Endothelial cell of umbilical vein (primary cell): ENCODE measurements at regions not wholly inside any gene's neighbourhood (a gene's known extent, or its start where the extent isn't known, plus 50 kb on each side); places are given as distances from the start of the nearest gene placed in this dataset.

ENCODE experiments used
- BruUV-seq: library from RNA; stranded (reverse); fragments of 400-500 nt; replicated peaks from 2 replicates; lab custom pipeline; 2021; lab: Mats Ljungman, UMichigan
- CTCF ChIA-PET: fragments of 300-600, 350-600 bp; sonication (Branson Sonifier 250); formaldehyde crosslinking; loops from one replicate; lab custom pipeline; 2021; ENCODE audit warnings: antibody characterized with exemption, inconsistent platforms; lab: Charles Lee
- POLR2A ChIA-PET: fragments of 300-600, 350-600 bp; sonication (Branson Sonifier 250); formaldehyde crosslinking; loops from one replicate; lab custom pipeline; 2021; ENCODE audit warnings: antibody characterized with exemption, inconsistent platforms; lab: Charles Lee
- DNase-seq: peaks from one replicate; pipeline ENCODE4 v3.0.0-alpha.2; 2011; ENCODE audit warnings: low read depth, low spot score
- FAIRE-seq: peaks from 2 replicates; lab custom pipeline; 2011; peaks lifted over from hg19 to GRCh38; lab: Jason Lieb, UNC
- H2AFZ ChIP-seq: 2 replicates; pipeline ENCODE4 v1.6.0; 2012; ENCODE audit warnings: low read depth, low read length, control low read depth, inconsistent platforms
- H3K27ac ChIP-seq: 2 replicates; pipeline ENCODE4 v1.5.1; 2011; ENCODE audit warnings: low read depth, mild to moderate bottlenecking, control low read depth, low read length, moderate library complexity; ENCODE audit not compliant: insufficient read depth
- H3K27me3 ChIP-seq, 2 experiments: 2 replicates each; pipeline versions ENCODE4 v1.6.0 to v1.6.1; 2011; ENCODE audit warnings: low read length in 2 of 2, mixed read lengths in 1 of 2; ENCODE audit not compliant: control insufficient read depth in 2 of 2, insufficient read depth in 2 of 2
- H3K36me3 ChIP-seq, 2 experiments: 2 replicates in 1 of 2; 3 replicates in 1 of 2; pipeline ENCODE4 v1.5.1; 2011; ENCODE audit warnings: low read length in 2 of 2, mild to moderate bottlenecking in 1 of 2, moderate library complexity in 1 of 2; ENCODE audit not compliant: control insufficient read depth in 2 of 2, insufficient read depth in 2 of 2; ENCODE audit errors: extremely low read depth in 1 of 2
- H3K4me1 ChIP-seq: 3 replicates; pipeline ENCODE4 v1.5.1; 2011; ENCODE audit warnings: mild to moderate bottlenecking, low read length; ENCODE audit not compliant: control insufficient read depth, insufficient read depth; ENCODE audit errors: extremely low read depth
- H3K4me2 ChIP-seq: 2 replicates; pipeline ENCODE4 v1.6.1; 2011; ENCODE audit warnings: low read length, control low read depth, mixed read lengths; ENCODE audit not compliant: insufficient read depth
- H3K4me3 ChIP-seq, 3 experiments: fragments of 200-600 bp in 1 of 3; sonication (generic), shearing (Covaris generic) in 1 of 3; replicated peaks in 1 of 3; 2 replicates each; pipeline ENCODE4 v1.5.1; 2011 to 2016; ENCODE audit warnings: control low read depth in 3 of 3, low read length in 3 of 3, mild to moderate bottlenecking in 2 of 3, inconsistent platforms in 1 of 3, low read depth in 1 of 3, moderate library complexity in 1 of 3; ENCODE audit not compliant: insufficient read depth in 1 of 3
- H3K79me2 ChIP-seq: 2 replicates; pipeline ENCODE4 v1.6.0; 2012; ENCODE audit warnings: low read length, inconsistent platforms; ENCODE audit not compliant: control insufficient read depth, insufficient read depth
- H3K9ac ChIP-seq: replicated peaks from 2 replicates; pipeline ENCODE3; 2011; ENCODE audit warnings: low read length, control low read depth; ENCODE audit not compliant: insufficient read depth; ENCODE audit errors: extremely low read depth
- H3K9me1 ChIP-seq: replicated peaks from 3 replicates; pipeline ENCODE4 v1.6.0; 2011; ENCODE audit warnings: mild to moderate bottlenecking, low read length; ENCODE audit not compliant: control insufficient read depth, insufficient read depth; ENCODE audit errors: extremely low read depth
- H3K9me3 ChIP-seq: replicated peaks from 2 replicates; pipeline ENCODE4 v1.5.1; 2012; ENCODE audit warnings: low read length, inconsistent platforms; ENCODE audit not compliant: control insufficient read depth, insufficient read depth
- H4K20me1 ChIP-seq: replicated peaks from 2 replicates; pipeline ENCODE3; 2011; ENCODE audit warnings: mild to moderate bottlenecking, low read length; ENCODE audit not compliant: control insufficient read depth, insufficient read depth; ENCODE audit errors: extremely low read depth
- CTCF ChIP-seq, 2 donors: IDR thresholded peaks; 1 replicate in 1 of 2; 2 replicates in 1 of 2; pipeline ENCODE4 v1.5.1; 2011; ENCODE audit warnings: low read length in 2 of 2, mild to moderate bottlenecking in 2 of 2, moderate library complexity in 2 of 2, control low read depth in 1 of 2, inconsistent platforms in 1 of 2, low read depth in 1 of 2; ENCODE audit not compliant: insufficient read depth in 1 of 2; ENCODE audit errors: extremely low read depth in 1 of 2
- EZH2 ChIP-seq: IDR thresholded peaks from 2 replicates; pipeline ENCODE4 v1.6.1; 2012; ENCODE audit warnings: borderline replicate concordance, low read depth, mild to moderate bottlenecking, moderate library complexity, low read length, inconsistent platforms; ENCODE audit not compliant: severe bottlenecking
- FOS ChIP-seq: IDR thresholded peaks from 2 replicates; pipeline ENCODE4 v1.6.1; 2011; ENCODE audit warnings: mild to moderate bottlenecking, low read length, moderate library complexity, borderline replicate concordance; ENCODE audit not compliant: insufficient read depth
- GATA2 ChIP-seq: IDR thresholded peaks from 2 replicates; pipeline ENCODE4 v1.7.0; 2011; ENCODE audit warnings: low read depth, mild to moderate bottlenecking, moderate library complexity, mixed read lengths, low read length; ENCODE audit not compliant: insufficient read length, insufficient read depth
- JUN ChIP-seq: IDR thresholded peaks from 2 replicates; pipeline ENCODE4 v1.6.1; 2011; ENCODE audit warnings: borderline replicate concordance, low read depth; ENCODE audit not compliant: insufficient read length, insufficient read depth
- MAX ChIP-seq: IDR thresholded peaks from 2 replicates; pipeline ENCODE4 v1.6.1; 2011; ENCODE audit not compliant: insufficient read depth, insufficient read length
- MYC ChIP-seq: IDR thresholded peaks from one replicate; pipeline ENCODE4 v1.6.1; 2011; ENCODE audit warnings: mild to moderate bottlenecking, low read depth, low read length
- POLR2A ChIP-seq: IDR thresholded peaks from 2 replicates; pipeline ENCODE4 v1.6.1; 2012; ENCODE audit warnings: low read depth, mild to moderate bottlenecking, control low read depth, low read length
- POLR2AphosphoS5 ChIP-seq: IDR thresholded peaks from 2 replicates; pipeline ENCODE4 v1.6.1; 2012; ENCODE audit warnings: low read depth, mild to moderate bottlenecking, control low read depth, low read length, moderate library complexity; ENCODE audit not compliant: insufficient read depth
- dilution Hi-C: fragments of 300-500 bp; cut with MboI; formaldehyde crosslinking; loops from one replicate; pipeline ENCODE4 v1.15.0; 2019; ENCODE audit warnings: low sequenced_read_pairs; ENCODE audit not compliant: extremely low pct_ligation_motif_present
- intact Hi-C: fragments of 100-400 bp; cut with micrococcal nuclease; formaldehyde crosslinking; loops from one replicate; pipeline ENCODE4 v1.10.0; 2022

DNA sequence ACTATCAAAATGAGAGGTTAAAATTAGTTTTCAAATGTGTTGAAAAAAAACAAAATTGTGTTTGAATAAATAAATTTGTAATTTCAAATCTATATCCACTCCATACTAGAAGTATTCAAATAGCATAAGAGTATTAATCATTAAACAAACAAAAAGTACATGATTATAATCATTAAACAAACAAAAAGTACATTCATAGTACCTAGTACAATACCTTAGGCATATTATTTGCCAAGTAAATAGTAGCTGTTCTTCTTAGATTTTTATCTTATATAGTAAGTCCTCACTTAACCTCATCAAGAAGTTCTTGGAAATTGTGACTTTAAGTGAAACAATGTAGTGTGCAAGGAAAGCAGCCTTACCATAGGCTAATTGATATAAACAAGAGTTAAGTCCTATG is 349.3 kb upstream of the VWC2 start:
- no peak for DNase-seq
- no peak for FAIRE-seq
- TF ChIP-seq POLR2AphosphoS5 (no peak), MAX (no peak), POLR2A (no peak), GATA2 (no peak), CTCF (IDR thresholded peaks at IDR 0.05; ENCODE audit: extremely low read depth in 1 of 2, insufficient read depth in 1 of 2, low read depth in 1 of 2, low read length in 2 of 2) (no peak), MYC (no peak), JUN (no peak), EZH2 (no peak), FOS (no peak)
- Histone ChIP-seq H3K9me3 (peaks cover 4% of the 10 kb centered on the region), H3K27me3 (no peaks in the 10 kb centered on the region), H3K36me3 (no peaks in the 10 kb centered on the region), H2AFZ (no peak overlapping the region), H3K4me2 (no peak overlapping the region), H3K4me1 (no peaks in the 10 kb centered on the region), H4K20me1 (no peaks in the 10 kb centered on the region), H3K9ac (no peak overlapping the region), H3K79me2 (no peaks in the 10 kb centered on the region), H3K4me3 (no peak overlapping the region), H3K9me1 (no peaks in the 10 kb centered on the region), H3K27ac (no peak overlapping the region)
- ChIA-PET POLR2A (no interaction called here), CTCF (no interaction called here)
- BruUV-seq: no TSS peak
- dilution Hi-C loops (no loop called here), intact Hi-C loops (no loop called here)
